GF-D8 (cell line): ENCODE measurements at regions not wholly inside any gene's neighbourhood (a gene's known extent, or its start where the extent isn't known, plus 50 kb on each side); places are given as distances from the start of the nearest gene placed in this dataset.
"Not testable (repeated sequence)": the region's sequence is repeated elsewhere in the genome, so short reads cannot be mapped to it uniquely, and the experiment has no call there.

Source experiments
- DNase-seq: peaks from one replicate; lab custom pipeline; 2025; lab: John Stamatoyannopoulos, UW

DNA sequence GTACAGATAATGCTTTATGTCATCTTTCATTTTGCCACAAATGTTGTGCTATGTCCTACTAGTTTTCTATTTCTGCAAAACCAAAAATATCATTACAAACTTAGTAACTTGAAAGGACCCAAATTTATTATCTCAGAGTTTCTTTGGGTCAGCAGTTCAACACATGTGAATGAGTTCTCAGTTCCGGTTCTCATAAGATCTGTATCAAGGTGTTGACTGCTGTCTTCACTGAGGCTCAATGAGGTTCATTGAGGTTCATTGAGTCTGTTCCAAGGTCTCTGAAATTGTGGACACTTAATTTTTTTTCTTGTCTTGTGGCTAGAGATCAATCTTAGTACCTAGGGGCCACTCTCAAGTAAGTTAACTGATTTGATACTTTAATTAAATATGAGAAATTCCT, 525.1 kb upstream of the BRINP3 start:
- DNase-seq = no peak

- DNase-seq = no peak
Measured at GRCh38 chr1:191016765-191017164, 539.1 kb upstream of the BRINP3 start.

DNA sequence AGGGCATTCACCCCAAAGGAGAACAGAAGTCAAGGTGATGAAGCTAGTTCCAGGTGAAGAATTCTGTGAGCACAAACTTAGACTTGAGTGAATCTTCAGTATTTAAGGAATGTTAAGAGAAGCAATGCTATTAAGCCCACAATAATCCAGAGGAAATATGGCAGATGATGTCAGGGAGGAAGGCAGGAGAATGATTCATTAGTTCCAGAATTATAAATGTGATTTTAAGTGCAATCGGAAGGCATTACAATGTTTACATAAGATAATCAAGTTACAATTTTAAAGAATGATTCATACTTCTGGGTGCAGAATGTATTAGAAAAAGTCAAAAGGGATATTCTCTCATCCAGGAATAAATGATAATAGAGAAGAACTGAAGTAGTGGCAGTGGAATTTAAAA, 545.2 kb upstream of the BRINP3 start:
- no peak for DNase-seq

- no peak for DNase-seq
Measured at GRCh38 chr1:191025896-191026642, 548.4 kb upstream of the BRINP3 start.

GRCh38 chr1:191026828-191027227, 549.2 kb upstream of the BRINP3 start:
- no peak for DNase-seq

DNA sequence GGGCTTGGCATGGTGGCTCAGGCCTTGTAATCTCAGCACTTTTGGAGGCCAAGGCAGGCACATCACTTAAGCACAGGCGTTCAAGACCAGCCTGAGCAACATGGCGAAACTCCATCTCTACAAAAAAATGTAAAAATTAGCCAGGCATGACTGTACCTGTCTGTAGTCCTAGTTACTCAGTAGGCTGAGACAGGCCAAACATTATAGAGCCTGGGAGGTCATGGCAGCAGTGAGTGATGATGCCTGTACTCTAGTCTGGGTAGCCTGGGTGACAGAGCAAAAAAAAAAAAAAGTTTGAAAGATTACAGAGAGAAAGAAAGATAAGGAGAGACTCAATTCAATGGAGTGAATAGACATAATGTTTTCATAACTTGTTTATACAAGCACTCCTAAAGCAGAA, 556.5 kb upstream of the BRINP3 start:
- no peak for DNase-seq

DNA sequence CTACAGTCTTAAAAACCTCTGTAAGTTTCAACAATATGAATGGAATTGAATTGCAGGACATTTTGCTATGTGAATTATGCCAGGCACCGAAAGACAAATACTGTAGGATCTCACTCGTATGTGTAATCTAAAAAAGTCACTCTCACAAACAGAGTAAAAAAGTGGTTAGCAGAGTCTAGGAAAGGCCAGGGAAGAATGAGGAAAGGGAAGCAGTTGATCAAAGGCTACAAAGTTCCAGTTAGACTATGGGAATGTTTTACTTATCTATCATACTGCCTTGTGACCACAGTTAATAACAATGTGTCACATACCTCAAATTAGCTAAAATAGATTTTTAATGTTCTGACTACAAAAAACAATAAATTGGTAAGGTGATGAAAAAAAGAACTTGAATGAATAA, 565.4 kb upstream of the BRINP3 start:
- no peak for DNase-seq

DNA sequence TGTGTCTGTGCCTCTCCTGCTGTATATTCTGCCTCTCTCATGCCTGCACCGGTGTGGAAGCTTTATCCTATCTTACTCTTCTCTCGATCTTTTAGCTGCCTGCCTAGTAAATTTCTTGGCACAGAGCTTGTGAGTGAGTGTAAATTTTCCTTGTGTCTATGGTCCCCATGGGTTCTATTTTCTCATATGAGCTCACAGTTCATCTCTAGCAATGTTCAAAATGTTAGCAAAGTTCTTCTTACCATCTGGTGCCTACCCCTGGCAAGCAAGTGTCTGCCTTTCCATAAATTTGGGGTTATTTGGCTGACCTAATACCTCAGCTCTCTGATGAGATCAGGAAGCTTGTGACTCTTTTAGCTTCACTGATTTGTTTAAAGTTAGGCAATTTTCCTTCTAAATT, 572.1 kb upstream of the BRINP3 start:
- DNase-seq = no peak

DNA sequence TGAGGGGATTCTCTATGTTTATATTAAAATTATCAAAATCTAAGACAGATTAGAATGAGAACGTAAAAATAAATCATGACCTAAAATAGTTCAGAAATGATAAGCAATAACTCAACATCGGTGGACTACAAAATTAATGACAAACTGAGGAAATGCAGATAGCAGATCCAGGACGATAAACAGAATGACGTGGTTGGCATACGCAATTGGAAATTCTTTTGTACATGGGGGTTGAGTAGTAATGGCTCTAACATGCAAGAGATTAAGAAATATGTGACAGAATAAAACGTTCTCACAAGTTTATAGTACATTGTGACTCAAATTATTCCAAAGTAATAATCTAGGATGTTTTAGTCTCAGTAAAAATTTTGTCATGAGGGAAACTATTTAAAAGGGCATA, 575.2 kb upstream of the BRINP3 start:
- no peak for DNase-seq

DNA sequence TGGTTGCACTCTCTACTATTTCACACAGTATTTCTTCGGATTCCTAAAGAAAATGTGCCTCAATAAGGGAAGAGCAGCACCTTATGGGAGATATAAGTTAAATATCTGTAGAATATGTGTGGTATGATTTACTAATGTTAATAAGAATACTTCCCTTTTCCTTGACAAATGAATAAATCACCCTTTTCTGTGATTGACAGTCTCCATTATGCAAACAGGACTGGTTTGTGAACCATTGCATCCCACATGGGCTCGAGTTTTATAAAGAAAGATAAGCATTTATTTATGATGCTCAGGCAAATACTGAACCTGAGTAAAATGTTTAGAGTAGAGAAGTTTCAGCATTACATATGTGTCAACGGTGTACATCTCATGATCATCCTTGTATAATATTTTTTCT, 587.7 kb upstream of the BRINP3 start:
- DNase-seq = no peak

DNA sequence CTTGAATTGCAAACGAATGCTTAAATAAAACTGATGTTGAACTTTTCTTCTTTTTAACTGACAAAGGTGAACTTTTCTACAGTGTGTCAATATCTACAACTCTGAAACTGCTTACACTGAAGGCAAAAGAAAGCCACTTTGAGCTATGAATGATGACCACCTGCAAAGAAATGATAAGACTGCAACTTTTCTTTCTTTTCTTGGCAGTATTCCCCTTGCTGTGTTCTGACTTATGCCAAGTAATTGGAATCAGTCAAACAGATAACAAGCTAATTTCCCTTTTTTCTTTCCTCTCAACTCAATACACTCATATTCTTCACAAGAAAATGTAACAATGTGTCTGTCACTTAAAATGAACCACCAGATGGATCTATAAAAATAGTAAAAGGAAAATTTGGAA, 588.1 kb upstream of the BRINP3 start:
- DNase-seq = no peak

GRCh38 chr1:191074881-191075280, 597.2 kb upstream of the BRINP3 start:
- no peak for DNase-seq

DNA sequence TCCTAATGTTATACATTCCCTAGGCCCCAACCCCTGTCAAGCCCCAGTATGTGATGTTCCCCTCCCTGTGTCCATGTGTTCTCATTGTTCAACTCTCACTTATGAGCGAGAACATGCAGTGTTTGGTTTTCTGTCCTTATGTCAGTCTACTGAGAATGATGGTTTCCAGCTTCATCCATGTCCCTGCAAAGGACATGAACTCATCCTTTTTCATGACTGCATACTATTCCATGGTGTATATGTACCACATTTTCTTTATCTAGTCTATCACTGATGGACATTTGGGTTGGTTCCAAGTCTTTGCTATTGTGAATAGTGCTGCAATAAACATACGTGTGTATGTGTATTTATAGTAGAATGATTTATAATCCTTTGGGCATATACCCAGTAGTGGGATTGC, 605.4 kb upstream of the BRINP3 start:
- DNase-seq = not testable (repeated sequence)

- no peak for DNase-seq
Measured at GRCh38 chr1:191085121-191085520, 607.5 kb upstream of the BRINP3 start.

- DNase-seq = no peak
Measured at GRCh38 chr1:191086910-191087309, 609.2 kb upstream of the BRINP3 start.

GRCh38 chr1:191096405-191096804, 618.7 kb upstream of the BRINP3 start:
- DNase-seq = no peak

DNA sequence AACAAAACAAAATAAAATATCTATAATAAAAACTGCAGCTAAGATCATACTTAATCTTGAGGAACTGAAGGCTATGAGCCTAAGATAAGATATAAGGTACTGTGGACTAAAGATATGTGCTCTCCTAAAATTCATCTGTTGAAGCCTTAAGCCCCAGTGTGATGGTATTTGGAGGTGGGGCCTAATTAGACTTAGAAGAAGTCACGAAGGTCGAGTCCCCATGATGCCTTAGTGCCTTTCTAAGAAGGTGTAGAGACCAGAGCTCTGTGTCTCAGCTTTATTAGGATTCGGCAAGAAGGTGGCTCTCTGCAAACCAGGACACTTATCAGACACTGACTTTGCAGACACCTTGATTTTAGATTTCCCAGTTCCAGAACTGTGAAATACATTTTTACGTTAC, 622.0 kb upstream of the BRINP3 start:
- DNase-seq = no peak

GRCh38 chr1:191101960-191102359, 624.3 kb upstream of the BRINP3 start:
- no peak for DNase-seq

DNA sequence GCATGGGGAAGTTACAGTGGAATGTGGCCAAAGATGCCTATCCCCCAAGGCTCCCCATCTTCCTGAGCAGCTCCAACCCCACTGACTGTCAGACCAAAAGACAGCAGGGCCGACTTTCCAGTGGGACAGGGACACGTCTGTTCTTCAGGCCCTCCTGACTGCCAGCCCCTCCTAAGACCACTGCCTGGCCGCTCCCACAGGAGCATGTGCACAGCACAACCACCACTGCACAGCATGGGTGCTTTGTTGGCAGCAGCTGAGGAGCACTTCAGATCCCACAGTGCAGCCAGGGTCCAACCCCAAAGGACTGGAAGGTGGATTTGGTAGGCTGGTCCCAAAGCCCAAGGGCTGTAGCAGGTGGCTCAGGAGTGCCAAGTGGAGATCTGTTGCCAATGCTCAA, 648.3 kb upstream of the BRINP3 start:
- no peak for DNase-seq

- no peak for DNase-seq
Measured at GRCh38 chr1:191134796-191135195, 657.1 kb upstream of the BRINP3 start.

- no peak for DNase-seq
Measured at GRCh38 chr1:191140038-191140437, 662.4 kb upstream of the BRINP3 start.

DNA sequence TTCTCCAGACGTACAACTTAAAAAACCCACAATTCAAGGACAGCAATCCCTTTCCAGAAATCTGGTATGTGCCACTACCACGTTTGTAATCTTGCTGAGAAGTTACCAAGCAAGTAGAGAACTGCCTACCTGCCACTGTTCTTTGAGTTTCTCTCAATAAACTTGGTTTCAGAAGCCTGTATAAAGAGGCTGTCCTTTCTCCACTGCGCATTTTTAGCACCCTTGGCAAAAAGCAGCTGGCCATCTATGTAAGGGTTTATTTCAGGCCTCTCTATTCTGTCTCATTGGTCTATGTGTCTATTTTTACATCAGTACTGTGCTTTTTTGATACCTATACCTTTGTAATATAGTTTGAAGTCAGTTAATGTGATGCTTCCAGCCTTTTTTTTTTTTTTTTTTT, 665.1 kb upstream of the BRINP3 start:
- DNase-seq = no peak

DNA sequence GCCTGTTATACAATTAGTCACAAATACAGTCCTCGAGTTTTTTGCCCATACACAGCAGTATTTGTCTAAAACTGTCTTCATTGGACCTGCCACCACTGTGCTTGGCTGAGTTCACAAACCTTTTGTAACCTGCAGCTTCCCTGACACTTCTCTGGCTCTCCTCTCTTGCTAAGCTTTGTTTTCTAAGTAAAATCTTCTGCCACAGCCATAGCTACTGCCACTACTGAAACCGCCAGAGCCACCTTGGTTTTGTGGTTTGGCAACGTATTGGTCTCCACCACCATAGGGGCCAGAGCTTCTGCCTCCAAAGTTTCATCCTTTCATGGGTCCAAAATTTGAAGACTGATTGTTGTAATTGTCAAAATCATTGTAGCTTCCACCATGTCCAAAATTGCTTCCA, 668.2 kb upstream of the BRINP3 start:
- DNase-seq = no peak

GRCh38 chr1:191151321-191151807, 673.7 kb upstream of the BRINP3 start:
- no peak for DNase-seq
